ENCODE measurements at regions not wholly inside any gene's neighbourhood (a gene's known extent, or its start where the extent isn't known, plus 50 kb on each side); places are given as distances from the start of the nearest gene placed in this dataset.
"Not testable (repeated sequence)": the region's sequence is repeated elsewhere in the genome, so short reads cannot be mapped to it uniquely, and the experiment has no call there.

DNA sequence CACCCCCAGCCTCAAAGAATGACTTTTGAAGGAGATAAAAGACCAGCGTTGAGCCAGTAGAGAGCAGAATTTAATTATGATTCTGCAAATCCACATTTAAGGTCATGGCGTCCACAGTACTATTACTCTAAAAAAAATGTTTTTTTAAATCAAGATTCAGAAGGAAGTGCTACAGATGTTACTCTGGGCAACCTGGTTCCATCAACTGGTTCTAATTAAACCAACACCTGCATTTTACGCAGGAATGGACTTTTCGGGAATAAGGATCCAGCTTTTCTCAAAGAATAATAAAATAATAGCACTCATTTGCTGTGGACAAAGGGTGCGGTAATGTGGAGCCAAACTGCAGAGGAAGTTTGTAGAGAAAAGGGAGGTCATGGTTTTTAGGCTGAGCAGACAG, 62.9 kb upstream of the IPO5 start (continued):
- TF ChIP-seq, protein P1, sequence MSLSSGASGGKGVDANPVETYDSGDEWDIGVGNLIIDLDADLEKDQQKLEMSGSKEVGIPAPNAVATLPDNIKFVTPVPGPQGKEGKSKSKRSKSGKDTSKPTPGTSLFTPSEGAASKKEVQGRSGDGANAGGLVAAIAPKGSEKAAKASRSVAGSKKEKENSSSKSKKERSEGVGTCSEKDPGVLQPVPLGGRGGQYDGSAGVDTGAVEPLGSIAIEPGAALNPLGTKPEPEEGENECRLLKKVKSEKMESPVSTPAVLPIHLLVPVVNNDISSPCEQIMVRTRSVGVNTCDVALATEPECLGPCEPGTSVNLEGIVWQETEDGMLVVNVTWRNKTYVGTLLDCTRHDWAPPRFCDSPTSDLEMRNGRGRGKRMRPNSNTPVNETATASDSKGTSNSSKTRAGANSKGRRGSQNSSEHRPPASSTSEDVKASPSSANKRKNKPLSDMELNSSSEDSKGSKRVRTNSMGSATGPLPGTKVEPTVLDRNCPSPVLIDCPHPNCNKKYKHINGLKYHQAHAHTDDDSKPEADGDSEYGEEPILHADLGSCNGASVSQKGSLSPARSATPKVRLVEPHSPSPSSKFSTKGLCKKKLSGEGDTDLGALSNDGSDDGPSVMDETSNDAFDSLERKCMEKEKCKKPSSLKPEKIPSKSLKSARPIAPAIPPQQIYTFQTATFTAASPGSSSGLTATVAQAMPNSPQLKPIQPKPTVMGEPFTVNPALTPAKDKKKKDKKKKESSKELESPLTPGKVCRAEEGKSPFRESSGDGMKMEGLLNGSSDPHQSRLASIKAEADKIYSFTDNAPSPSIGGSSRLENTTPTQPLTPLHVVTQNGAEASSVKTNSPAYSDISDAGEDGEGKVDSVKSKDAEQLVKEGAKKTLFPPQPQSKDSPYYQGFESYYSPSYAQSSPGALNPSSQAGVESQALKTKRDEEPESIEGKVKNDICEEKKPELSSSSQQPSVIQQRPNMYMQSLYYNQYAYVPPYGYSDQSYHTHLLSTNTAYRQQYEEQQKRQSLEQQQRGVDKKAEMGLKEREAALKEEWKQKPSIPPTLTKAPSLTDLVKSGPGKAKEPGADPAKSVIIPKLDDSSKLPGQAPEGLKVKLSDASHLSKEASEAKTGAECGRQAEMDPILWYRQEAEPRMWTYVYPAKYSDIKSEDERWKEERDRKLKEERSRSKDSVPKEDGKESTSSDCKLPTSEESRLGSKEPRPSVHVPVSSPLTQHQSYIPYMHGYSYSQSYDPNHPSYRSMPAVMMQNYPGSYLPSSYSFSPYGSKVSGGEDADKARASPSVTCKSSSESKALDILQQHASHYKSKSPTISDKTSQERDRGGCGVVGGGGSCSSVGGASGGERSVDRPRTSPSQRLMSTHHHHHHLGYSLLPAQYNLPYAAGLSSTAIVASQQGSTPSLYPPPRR (CRISPR knock-in tag; IDR thresholded peaks at IDR 0.05; ENCODE audit: borderline replicate concordance), result no peak
- no peak for TF ChIP-seq BRD9 (IDR thresholded peaks at IDR 0.05; ENCODE audit: low read depth, partially characterized antibody)
- TF ChIP-seq, protein P2, sequence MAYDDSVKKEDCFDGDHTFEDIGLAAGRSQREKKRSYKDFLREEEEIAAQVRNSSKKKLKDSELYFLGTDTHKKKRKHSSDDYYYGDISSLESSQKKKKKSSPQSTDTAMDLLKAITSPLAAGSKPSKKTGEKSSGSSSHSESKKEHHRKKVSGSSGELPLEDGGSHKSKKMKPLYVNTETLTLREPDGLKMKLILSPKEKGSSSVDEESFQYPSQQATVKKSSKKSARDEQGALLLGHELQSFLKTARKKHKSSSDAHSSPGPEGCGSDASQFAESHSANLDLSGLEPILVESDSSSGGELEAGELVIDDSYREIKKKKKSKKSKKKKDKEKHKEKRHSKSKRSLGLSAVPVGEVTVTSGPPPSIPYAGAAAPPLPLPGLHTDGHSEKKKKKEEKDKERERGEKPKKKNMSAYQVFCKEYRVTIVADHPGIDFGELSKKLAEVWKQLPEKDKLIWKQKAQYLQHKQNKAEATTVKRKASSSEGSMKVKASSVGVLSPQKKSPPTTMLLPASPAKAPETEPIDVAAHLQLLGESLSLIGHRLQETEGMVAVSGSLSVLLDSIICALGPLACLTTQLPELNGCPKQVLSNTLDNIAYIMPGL (CRISPR knock-in tag; IDR thresholded peaks at IDR 0.05), result no peak
- TF ChIP-seq NCOA1 (IDR thresholded peaks at IDR 0.05; ENCODE audit: low read depth), result no peak

DNA sequence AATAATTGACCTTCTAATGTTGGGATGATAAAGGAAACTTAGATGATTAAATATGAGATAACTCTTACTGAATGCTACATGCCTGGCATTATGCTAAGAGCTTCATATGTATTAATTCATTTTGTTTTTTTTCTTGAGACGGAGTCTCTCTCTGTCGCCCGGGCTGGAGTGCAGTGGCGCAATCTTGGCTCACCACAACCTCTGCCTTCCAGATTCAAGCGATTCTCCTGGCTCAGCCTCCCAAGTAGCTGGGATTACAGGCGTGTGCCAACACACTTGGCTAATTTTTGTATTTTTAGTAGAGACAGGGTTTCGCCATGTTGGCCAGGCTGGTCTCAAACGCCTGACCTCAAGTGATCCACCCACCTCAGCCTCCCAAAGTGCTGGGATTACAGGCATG, 61.5 kb upstream of the IPO5 start:
- H3K9me1 ChIP-seq (ENCODE audit: control insufficient read depth, insufficient read depth, low read length); H3K79me2 ChIP-seq (ENCODE audit: control insufficient read depth, insufficient read depth, low read length); H3K4me1 ChIP-seq (replicated peaks in 1 of 2; ENCODE audit: control insufficient read depth in 2 of 2, insufficient read depth in 2 of 2, low read length in 2 of 2); BruUV-seq (replicated peaks); H2AFZ ChIP-seq (ENCODE audit: low read depth, low read length); H3K9ac ChIP-seq (ENCODE audit: insufficient read depth in 1 of 2, low read depth in 2 of 2, low read length in 2 of 2); H3K27ac ChIP-seq (ENCODE audit: extremely low read depth, low read depth, low read length); H3K4me3 ChIP-seq; H3K36me3 ChIP-seq (ENCODE audit: control insufficient read depth, insufficient read depth, low read length); ATAC-seq; DNase-seq (ENCODE audit: extremely low read depth in 1 of 4, low spot score in 3 of 4); H4K20me1 ChIP-seq (replicated peaks; ENCODE audit: control insufficient read depth, insufficient read depth, low read length); H3K27me3 ChIP-seq (ENCODE audit: control insufficient read depth in 2 of 2, insufficient read depth in 2 of 2, low read length in 2 of 2); CTCF ChIA-PET (ENCODE audit: low intra/inter-chr PET ratio); H3K9me3 ChIP-seq (replicated peaks; ENCODE audit: control insufficient read depth, insufficient read depth, low read depth, low read length); POLR2A ChIA-PET; H3K4me2 ChIP-seq (ENCODE audit: insufficient read depth, low read length); intact Hi-C loops (cut with micrococcal nuclease); FAIRE-seq; in situ Hi-C loops (cut with MboI): not testable (repeated sequence)
- WGBS (ENCODE audit: insufficient coverage, low coverage, missing lambda C conversion rate), result 21% methylated on average over 4 of the region's 8 CpGs

All from K562 (cell line).